HG02571 (cell line): ENCODE measurements at regions not wholly inside any gene's neighbourhood (a gene's known extent, or its start where the extent isn't known, plus 50 kb on each side); places are given as distances from the start of the nearest gene placed in this dataset.
"Not testable (repeated sequence)": the region's sequence is repeated elsewhere in the genome, so short reads cannot be mapped to it uniquely, and the experiment has no call there.

ENCODE experiments used
- ATAC-seq: cut with Tn5 transposase; IDR thresholded peaks from one replicate; pipeline ENCODE4 v1.9.1; 2021; ENCODE audit warnings: mild to moderate bottlenecking, moderate library complexity; ENCODE audit not compliant: unreplicated experiment

- no peak for ATAC-seq
Observed at GRCh38 chr9:106082621-106083020, 388.3 kb downstream of the TMEM38B start.

- no peak for ATAC-seq
Observed at GRCh38 chr9:106084702-106085101, 390.4 kb downstream of the TMEM38B start.

GRCh38 chr9:106085479-106085878, 391.1 kb downstream of the TMEM38B start:
- no peak for ATAC-seq

- ATAC-seq, result no peak
Observed at GRCh38 chr9:106092083-106092482, 397.7 kb downstream of the TMEM38B start.

GRCh38 chr9:106102821-106103220, 408.5 kb downstream of the TMEM38B start:
- ATAC-seq, result no peak

GRCh38 chr9:106104887-106105286, 410.5 kb downstream of the TMEM38B start:
- no peak for ATAC-seq

GRCh38 chr9:106106396-106106795, 412.1 kb downstream of the TMEM38B start:
- ATAC-seq, result no peak

- ATAC-seq, result no peak
Observed at GRCh38 chr9:106107716-106108115, 413.4 kb downstream of the TMEM38B start.

- not testable (repeated sequence) for ATAC-seq
Observed at GRCh38 chr9:106109706-106110105, 415.4 kb downstream of the TMEM38B start.

- ATAC-seq, result no peak
Observed at GRCh38 chr9:106110483-106110882, 416.1 kb downstream of the TMEM38B start.

- no peak for ATAC-seq
Observed at GRCh38 chr9:106111039-106111730, 416.8 kb downstream of the TMEM38B start.

GRCh38 chr9:106112935-106113334, 418.6 kb downstream of the TMEM38B start:
- no peak for ATAC-seq

GRCh38 chr9:106119176-106119575, 424.8 kb downstream of the TMEM38B start:
- ATAC-seq, result no peak

GRCh38 chr9:106120071-106120470, 425.7 kb downstream of the TMEM38B start:
- ATAC-seq, result no peak

GRCh38 chr9:106127776-106128175, 433.4 kb downstream of the TMEM38B start:
- no peak for ATAC-seq

- ATAC-seq, result no peak
Observed at GRCh38 chr9:106130374-106130773, 436.0 kb downstream of the TMEM38B start.

GRCh38 chr9:106143781-106144180, 449.4 kb downstream of the TMEM38B start:
- no peak for ATAC-seq

- no peak for ATAC-seq
Observed at GRCh38 chr9:106146066-106146840, 451.9 kb downstream of the TMEM38B start.

GRCh38 chr9:106146886-106147285, 452.5 kb downstream of the TMEM38B start:
- no peak for ATAC-seq

GRCh38 chr9:106149956-106150355, 455.6 kb downstream of the TMEM38B start:
- no peak for ATAC-seq

GRCh38 chr9:106156465-106156864, 462.1 kb downstream of the TMEM38B start:
- ATAC-seq, result no peak

GRCh38 chr9:106172265-106172664, 477.9 kb downstream of the TMEM38B start:
- no peak for ATAC-seq
